K562 (cell line): ENCODE measurements at regions not wholly inside any gene's neighbourhood (a gene's known extent, or its start where the extent isn't known, plus 50 kb on each side); places are given as distances from the start of the nearest gene placed in this dataset.

Source experiments
- ATAC-seq: fragments of 200-7000 bp; cut with Tn5 transposase; 3 replicates; pipeline ENCODE4 v1.9.1; 2020; ENCODE audit warnings: moderate library complexity
- BruUV-seq: library from RNA; stranded (reverse); fragments of 400-500 nt; replicated peaks from 2 replicates; lab custom pipeline; 2021; lab: Mats Ljungman, UMichigan
- CTCF ChIA-PET: fragments of 300-600 bp; formaldehyde crosslinking; extraction: SDS; loops from one replicate; lab custom pipeline; 2021; ENCODE audit warnings: low intra/inter-chr PET ratio; lab: Yijun Ruan, JAX
- POLR2A ChIA-PET: fragments of 300-600, 350-650 bp; sonication (Branson Sonifier 250); formaldehyde crosslinking; extraction: SDS; loops from one replicate; lab custom pipeline; 2021; ENCODE audit warnings: antibody characterized with exemption, inconsistent platforms; lab: Yijun Ruan, JAX
- DNase-seq, 4 experiments: peaks; one replicate each; pipeline versions ENCODE4 v3.0.0 to v3.0.0-alpha.2; 2011 to 2018; ENCODE audit warnings: low spot score in 3 of 4, mixed read lengths in 3 of 4; ENCODE audit errors: extremely low read depth in 1 of 4
- FAIRE-seq: peaks from 2 replicates; lab custom pipeline; 2011; peaks lifted over from hg19 to GRCh38; lab: Jason Lieb, UNC
- H2AFZ ChIP-seq: 2 replicates; pipeline ENCODE4 v1.6.0; 2011; ENCODE audit warnings: low read depth, low read length, control low read depth, inconsistent platforms
- H3K27ac ChIP-seq: fragments of 200-600 bp; 3 replicates; pipeline ENCODE4 v1.8.0; 2011; ENCODE audit warnings: low read depth, mild to moderate bottlenecking, control low read depth, inconsistent platforms, low read length, moderate library complexity, mixed read lengths; ENCODE audit errors: extremely low read depth
- H3K27me3 ChIP-seq, 2 experiments: fragments of 300-600 bp in 1 of 2; 2 replicates in 1 of 2; 3 replicates in 1 of 2; pipeline versions ENCODE4 v1.6.0 to v1.8.0; 2011; ENCODE audit warnings: inconsistent platforms in 2 of 2, low read length in 2 of 2, mild to moderate bottlenecking in 1 of 2, mixed read lengths in 1 of 2, moderate library complexity in 1 of 2; ENCODE audit not compliant: control insufficient read depth in 2 of 2, insufficient read depth in 2 of 2
- H3K36me3 ChIP-seq: fragments of 300-600 bp; 3 replicates; pipeline ENCODE4 v1.8.0; 2011; ENCODE audit warnings: mild to moderate bottlenecking, low read length, inconsistent platforms; ENCODE audit not compliant: control insufficient read depth, insufficient read depth
- H3K4me1 ChIP-seq, 2 experiments: fragments of 200-600 bp in 1 of 2; replicated peaks in 1 of 2; 2 replicates in 1 of 2; 3 replicates in 1 of 2; pipeline versions ENCODE4 v1.5.1 to v1.8.0; 2011; ENCODE audit warnings: inconsistent platforms in 2 of 2, low read length in 2 of 2, mild to moderate bottlenecking in 1 of 2, mixed read lengths in 1 of 2, moderate library complexity in 1 of 2; ENCODE audit not compliant: control insufficient read depth in 2 of 2, insufficient read depth in 2 of 2
- H3K4me2 ChIP-seq: 2 replicates; pipeline ENCODE4 v1.6.1; 2011; ENCODE audit warnings: low read length, control low read depth, inconsistent platforms, mixed read lengths; ENCODE audit not compliant: insufficient read depth
- H3K4me3 ChIP-seq: fragments of 200-600 bp; sonication (generic), shearing (Covaris generic); 2 replicates; pipeline ENCODE4 v1.5.1; 2016; ENCODE audit warnings: control low read depth, inconsistent platforms
- H3K79me2 ChIP-seq: fragments of 200-600 bp; 3 replicates; pipeline ENCODE4 v1.8.0; 2011; ENCODE audit warnings: low read length, inconsistent platforms; ENCODE audit not compliant: control insufficient read depth, insufficient read depth
- H3K9ac ChIP-seq, 2 experiments: 2 replicates each; pipeline versions ENCODE4 v1.6.0 to v1.6.1; 2011; ENCODE audit warnings: low read depth in 2 of 2, low read length in 2 of 2, control low read depth in 1 of 2, inconsistent platforms in 1 of 2, mild to moderate bottlenecking in 1 of 2, mixed read lengths in 1 of 2; ENCODE audit not compliant: insufficient read depth in 1 of 2
- H3K9me1 ChIP-seq: one replicate; pipeline ENCODE4 v1.6.0; 2011; ENCODE audit warnings: inconsistent platforms, mild to moderate bottlenecking, low read length, moderate library complexity; ENCODE audit not compliant: control insufficient read depth, insufficient read depth
- H3K9me3 ChIP-seq: replicated peaks from 2 replicates; pipeline ENCODE4 v1.5.1; 2011; ENCODE audit warnings: low read depth, low read length, inconsistent platforms; ENCODE audit not compliant: control insufficient read depth, insufficient read depth
- H4K20me1 ChIP-seq: replicated peaks from 2 replicates; pipeline ENCODE4 v1.6.1; 2011; ENCODE audit warnings: low read length, inconsistent platforms, mixed read lengths; ENCODE audit not compliant: control insufficient read depth, insufficient read depth
- ATF7 ChIP-seq: fragments of 450-650 bp; IDR thresholded peaks from 2 replicates; pipeline ENCODE4 v1.7.1; 2014; ENCODE audit warnings: mild to moderate bottlenecking, moderate library complexity
- CBFA2T2 ChIP-seq: fragments of 450-650 bp; conservative IDR thresholded peaks from 2 replicates; pipeline ENCODE4 v1.6.1; 2017; ENCODE audit warnings: mild to moderate bottlenecking
- DLX4 ChIP-seq: fragments of 250-450 bp; sonication (Bioruptor Pico); IDR thresholded peaks from 2 replicates; pipeline ENCODE4 v1.6.1; 2021; ENCODE audit warnings: mild to moderate bottlenecking
- FIP1L1 ChIP-seq: fragments of 200-400 bp; formaldehyde crosslinking; IDR thresholded peaks from 2 replicates; pipeline ENCODE4 v1.6.1; 2018; ENCODE audit warnings: mild to moderate bottlenecking, low read depth, low read length; ENCODE audit not compliant: poor library complexity, severe bottlenecking
- GABPA ChIP-seq: fragments of 200-800 bp; sonication (Bioruptor generic); conservative IDR thresholded peaks from 2 replicates; pipeline ENCODE4 v1.6.1; 2016; ENCODE audit warnings: low read depth, missing genetic modification characterization, missing compliant biosample characterization
- RAD51 ChIP-seq: fragments of 450-650 bp; IDR thresholded peaks from 2 replicates; pipeline ENCODE4 v1.7.1; 2016; ENCODE audit warnings: low read depth, mild to moderate bottlenecking, borderline replicate concordance
- TFE3 ChIP-seq: fragments of 450-650 bp; formaldehyde crosslinking; IDR thresholded peaks from 2 replicates; pipeline ENCODE4 v1.4.0; 2020; ENCODE audit warnings: mild to moderate bottlenecking, mixed read lengths
- TOE1 ChIP-seq, 2 experiments: fragments of 450-650 bp in 1 of 2; sonication (generic) in 1 of 2; formaldehyde crosslinking in 1 of 2; IDR thresholded peaks; 2 replicates each; pipeline versions ENCODE4 v1.7.1 to v1.8.0; 2016 to 2022; ENCODE audit warnings: borderline replicate concordance in 2 of 2, mild to moderate bottlenecking in 2 of 2, antibody characterized with exemption in 1 of 2, inconsistent platforms in 1 of 2, low read depth in 1 of 2, missing genetic modification reagents in 1 of 2, moderate library complexity in 1 of 2
- USF1 ChIP-seq: sonication (generic); formaldehyde crosslinking; IDR thresholded peaks from 2 replicates; pipeline ENCODE4 v1.9.0; 2022; ENCODE audit warnings: mild to moderate bottlenecking, missing genetic modification reagents
- USF2 ChIP-seq: sonication (generic); formaldehyde crosslinking; IDR thresholded peaks from 2 replicates; pipeline ENCODE4 v1.5.0; 2020; ENCODE audit warnings: missing genetic modification reagents
- WGBS: fragments of 100-300 bp; shearing (Covaris generic); methylation state at CpG from one replicate; pipeline ENCODE4 v1.1.6; 2016; ENCODE audit warnings: low coverage, mixed read lengths; ENCODE audit not compliant: insufficient coverage; ENCODE audit errors: missing lambda C conversion rate; 5-methylcytosine and 5-hydroxymethylcytosine counted together
- in situ Hi-C: fragments of 300-500 bp; cut with MboI; formaldehyde crosslinking; loops from 4 replicates; pipeline ENCODE4 v1.15.0; 2018; ENCODE audit warnings: inconsistent platforms, mixed read lengths
- intact Hi-C: fragments of 100-400 bp; cut with micrococcal nuclease; formaldehyde crosslinking; loops from 2 replicates; pipeline ENCODE4 v1.14.2; 2022

GRCh38 chr14:51419685-51420084, 179.6 kb downstream of the TMX1 start:
- CTCF ChIA-PET, result no interaction called here
- H3K4me3 ChIP-seq, result no peak overlapping the region
- intact Hi-C loops, result no loop called here
- H3K36me3 ChIP-seq, result no peaks in the 10 kb centered on the region
- no peaks in the 10 kb centered on the region for H3K4me1 ChIP-seq
- DNase-seq (peak in 1 of 4 experiments; percentile 6), ATAC-seq (no peak), FAIRE-seq (no peak)
- H3K9me3 ChIP-seq, result no peaks in the 10 kb centered on the region
- in situ Hi-C loops, result no loop called here
- no peak overlapping the region for H3K27ac ChIP-seq
- POLR2A ChIA-PET, result no interaction called here
- no peaks in the 10 kb centered on the region for H3K79me2 ChIP-seq
- H3K4me2 ChIP-seq, result no peak overlapping the region
- 11% methylated on average over 5 of the region's 7 CpGs for WGBS
- H3K27me3 ChIP-seq, result no peaks in the 10 kb centered on the region
- TF ChIP-seq FIP1L1 (no peak), USF1 (CRISPR knock-in tag) (peak; percentile 67), GABPA (tag) (peak; percentile 59), ATF7 (no peak), DLX4 (no peak), USF2 (peak; percentile 73), RAD51 (peak; percentile 89), TOE1 (IDR thresholded peaks at IDR 0.05; ENCODE audit: borderline replicate concordance) (peak; percentile 74; the same call in 1 of the 2 replicates), TOE1 (CRISPR knock-in tag; IDR thresholded peaks at IDR 0.05; ENCODE audit: borderline replicate concordance, low read depth) (no peak), TFE3 (CRISPR knock-in tag) (peak; percentile 96), CBFA2T2 (peak; percentile 68)
- no peak overlapping the region for H2AFZ ChIP-seq
- H3K9ac ChIP-seq, result no peak overlapping the region
- H3K9me1 ChIP-seq, result no peaks in the 10 kb centered on the region
- no peaks in the 10 kb centered on the region for H4K20me1 ChIP-seq
- no TSS peak for BruUV-seq
